ENCODE measurements at regions not wholly inside any gene's neighbourhood (a gene's known extent, or its start where the extent isn't known, plus 50 kb on each side); places are given as distances from the start of the nearest gene placed in this dataset.
"Not testable (repeated sequence)": the region's sequence is repeated elsewhere in the genome, so short reads cannot be mapped to it uniquely, and the experiment has no call there.

DNA sequence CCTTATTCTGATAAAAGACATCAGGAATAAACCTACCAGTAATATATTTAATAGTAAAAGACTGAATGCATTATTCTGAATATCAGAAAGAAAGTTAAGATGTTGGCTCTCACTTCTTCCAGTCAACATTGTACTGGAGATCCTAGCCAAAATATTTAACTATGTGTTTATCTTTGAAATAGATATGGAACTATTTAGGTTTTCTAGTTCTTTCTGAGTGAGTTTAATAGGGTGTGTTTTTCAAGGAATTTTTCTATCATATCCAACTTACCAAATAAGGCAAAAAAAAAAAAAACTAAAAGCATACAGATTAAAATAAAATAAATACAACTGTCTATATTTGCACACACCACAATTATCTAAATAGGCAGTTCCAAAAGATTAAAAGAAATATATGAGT is 478.9 kb upstream of the LMO3 start:
- DNase-seq, result no peak

DNA sequence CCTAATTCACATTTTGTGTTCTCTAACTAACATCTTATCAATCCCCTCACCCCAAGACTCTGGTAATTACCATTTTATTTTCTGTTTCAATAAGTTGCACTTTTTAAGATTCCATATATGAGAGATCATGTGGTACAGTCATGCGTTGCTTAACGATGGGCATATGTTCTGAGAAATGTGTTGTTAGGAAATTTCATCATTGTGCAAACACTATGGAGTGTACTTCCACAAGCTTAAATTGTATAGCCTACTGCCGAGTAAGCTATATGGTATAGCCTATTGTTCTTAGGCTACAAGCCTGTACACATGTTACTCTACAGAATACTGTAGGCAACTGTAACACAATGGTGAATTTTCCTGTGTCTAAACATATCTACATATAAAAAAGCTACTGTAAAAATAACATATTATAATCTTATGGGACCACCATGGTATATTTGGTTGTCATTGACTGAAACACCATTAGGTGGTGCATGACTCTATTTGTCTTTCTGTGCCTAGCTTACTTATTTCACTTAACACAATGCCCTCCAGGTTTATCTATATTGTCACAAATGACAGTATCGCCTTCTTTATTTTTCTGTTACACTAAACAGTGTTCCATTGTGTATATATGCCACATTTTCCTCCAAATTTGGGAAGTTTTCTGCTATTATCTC is 473.4 kb upstream of the LMO3 start:
- no peak for DNase-seq

DNA sequence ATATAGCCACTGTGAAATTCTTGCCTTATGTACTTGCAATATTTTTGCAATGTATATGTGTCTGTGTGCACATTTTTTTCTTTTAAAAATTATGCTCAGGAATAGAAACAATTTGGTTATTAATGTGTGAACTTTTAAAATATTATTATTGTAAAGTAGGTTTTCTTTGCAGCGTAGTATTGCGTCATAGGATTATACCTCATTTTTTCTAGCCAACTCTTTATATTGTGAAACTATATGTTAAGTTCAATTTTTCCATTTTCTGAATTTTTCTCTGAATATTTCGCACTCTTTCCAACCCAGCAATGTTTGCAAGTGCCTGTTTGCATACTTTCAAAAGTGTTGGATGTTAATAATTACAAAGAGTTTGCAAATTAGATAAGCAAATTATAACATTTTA is 471.6 kb upstream of the LMO3 start:
- no peak for DNase-seq

DNA sequence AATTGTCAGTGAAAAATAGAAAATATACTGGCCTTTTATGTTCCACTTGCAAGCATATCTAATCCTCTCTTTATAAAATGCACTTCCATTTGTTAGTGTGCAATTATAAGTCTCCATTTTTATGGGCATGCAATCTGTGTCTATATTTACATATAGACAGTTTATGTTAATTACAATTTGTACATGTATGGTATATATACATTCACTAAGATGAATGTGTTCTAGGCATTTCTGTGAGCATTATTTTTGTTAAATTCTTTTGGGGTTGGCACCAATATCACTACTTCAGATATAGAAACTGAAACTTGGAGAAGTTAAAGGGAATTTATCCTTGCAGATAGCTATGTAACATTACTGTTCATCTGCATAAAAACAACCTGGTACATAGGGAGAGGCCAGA is 470.8 kb upstream of the LMO3 start:
- DNase-seq, result no peak

DNA sequence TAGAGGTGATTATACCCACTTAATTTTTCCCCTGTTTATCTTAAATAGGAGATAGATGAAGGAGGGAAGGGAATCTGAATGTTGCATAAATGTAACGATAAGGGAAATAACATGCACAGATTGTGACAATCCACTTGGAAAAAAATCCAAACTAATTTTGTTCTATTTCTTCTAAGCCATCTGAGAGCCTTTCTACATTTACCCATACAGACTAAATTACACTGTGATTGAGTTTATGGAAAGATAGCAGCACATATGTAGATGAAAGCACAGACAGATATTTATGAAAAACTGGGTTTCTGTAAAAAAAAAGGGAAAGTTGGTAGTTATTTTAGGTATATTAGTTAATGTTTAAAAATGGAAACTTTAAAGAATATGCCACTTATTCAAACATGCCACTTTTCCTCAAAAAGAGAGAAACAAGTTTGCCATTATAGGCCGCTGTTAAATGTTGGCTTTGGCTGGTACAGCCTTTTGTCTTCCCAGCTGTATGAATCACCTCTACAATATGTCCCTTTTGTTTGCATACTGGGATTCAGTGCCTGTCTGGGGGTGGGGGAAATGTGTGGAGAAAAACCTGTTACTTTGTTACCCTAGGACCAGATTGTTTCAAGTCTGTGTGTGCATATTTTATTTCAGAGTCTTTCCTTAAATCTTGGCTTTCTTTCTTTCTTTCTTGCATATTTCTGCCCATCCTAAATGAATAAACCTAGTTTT is 470.2 kb upstream of the LMO3 start:
- no peak for DNase-seq

DNA sequence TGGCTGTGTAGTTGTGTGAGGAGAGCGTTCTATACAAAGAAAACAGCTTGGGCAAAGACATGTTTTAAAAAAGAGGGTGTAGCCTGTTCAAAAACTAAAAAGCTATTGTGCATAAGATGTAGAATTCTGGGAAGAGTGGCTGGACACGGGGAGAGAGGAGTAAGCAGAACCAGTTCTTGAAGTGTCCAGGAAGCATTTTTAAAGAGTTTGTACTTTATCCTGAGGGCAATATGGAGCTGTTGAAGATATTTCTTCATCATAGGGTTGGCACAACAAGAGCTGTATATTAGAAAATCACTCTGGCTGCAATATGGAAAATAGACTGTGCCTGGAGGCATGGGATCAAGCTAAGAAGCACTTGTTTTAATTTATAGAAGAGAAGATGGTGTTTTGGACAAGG is 458.9 kb upstream of the LMO3 start:
- no peak for DNase-seq

DNA sequence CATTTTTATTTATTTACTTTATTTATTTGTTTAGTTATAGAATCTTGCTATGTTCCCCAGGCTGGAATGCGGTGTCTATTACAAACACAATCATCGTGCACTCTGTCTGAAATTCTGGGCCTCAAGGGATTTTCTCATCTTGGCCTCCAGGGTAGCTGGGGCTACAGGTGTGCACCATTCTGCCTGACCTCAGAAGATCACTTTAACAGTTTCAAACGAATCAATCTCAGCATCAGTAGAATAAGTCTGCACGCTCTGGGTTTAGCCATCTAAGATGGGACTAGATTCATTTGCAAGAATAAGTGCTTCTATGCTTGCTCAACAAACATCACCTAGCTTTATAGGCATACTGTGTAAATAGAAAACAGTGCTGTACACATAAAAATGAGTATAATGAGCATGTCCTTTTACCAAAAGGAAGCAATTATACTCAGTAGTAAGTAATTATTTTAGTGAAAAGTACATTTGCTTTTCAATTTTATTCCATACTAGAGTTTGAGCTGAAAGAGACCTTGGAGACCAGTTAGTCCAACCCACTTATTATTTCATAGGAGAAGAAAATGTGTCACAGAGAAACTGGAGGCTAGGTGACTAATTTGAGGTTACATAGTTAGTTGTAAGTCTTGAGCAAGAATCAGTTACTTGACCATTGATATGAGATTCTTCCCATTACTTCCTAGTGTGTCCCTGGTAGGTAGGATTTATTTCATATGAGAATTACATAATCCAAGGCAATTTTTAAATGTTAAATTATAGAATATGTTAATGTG is 456.5 kb upstream of the LMO3 start:
- DNase-seq, result no peak

DNA sequence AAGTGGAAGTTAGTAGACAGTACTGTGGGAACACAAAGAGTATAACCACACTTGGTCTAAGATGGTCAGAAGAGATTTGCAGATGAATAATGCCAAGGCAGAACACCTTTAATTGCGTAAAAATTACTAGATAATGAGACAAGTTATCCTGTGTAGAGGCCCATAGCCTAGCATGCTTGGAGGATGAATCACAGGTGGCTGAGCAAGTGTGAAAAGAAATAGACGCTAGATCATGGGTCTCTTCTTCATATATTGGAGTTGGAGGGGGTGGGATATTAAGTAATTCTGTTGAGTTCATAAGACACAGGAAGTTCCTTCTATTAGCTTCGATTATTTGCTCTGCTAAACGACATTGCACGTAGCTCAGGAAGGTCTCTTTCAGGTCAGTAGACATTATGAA is 454.3 kb upstream of the LMO3 start:
- DNase-seq, result no peak

DNA sequence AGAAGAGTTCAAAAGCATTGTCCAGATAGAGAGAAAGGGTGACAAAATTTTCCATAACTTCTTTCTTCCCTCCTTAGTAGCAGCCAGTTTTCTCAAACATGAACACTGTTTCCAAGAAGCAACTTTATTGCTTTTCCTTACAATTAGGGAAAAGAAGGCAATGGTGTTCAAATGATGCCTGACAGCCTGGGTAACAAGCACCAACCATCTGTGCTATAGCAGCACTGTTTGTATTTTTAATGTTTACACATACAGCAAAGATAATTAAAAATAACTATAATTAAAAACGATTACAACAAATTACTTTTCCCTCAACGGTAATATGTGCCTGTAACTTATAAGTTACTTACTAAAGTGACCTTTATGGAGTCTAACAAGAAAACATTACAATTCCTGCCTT is 450.6 kb upstream of the LMO3 start:
- DNase-seq, result no peak

DNA sequence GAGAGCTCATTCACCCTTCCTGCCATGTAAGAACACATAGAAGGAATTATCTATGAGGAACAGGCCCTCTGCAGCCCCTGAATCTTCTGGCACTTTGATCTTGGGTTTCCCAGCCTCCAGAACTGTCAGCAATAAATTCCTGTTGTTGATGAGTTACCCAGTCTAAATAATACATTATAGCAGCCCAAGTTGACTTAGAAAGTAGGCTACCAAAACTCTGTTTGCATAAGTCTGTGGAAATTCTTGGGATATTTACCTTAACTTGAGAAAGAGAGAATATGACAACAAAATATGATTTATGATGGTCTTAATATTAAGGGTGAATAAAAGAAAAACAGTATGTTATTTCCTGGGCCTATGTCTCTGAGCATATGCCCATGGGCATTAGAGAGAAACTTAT is 433.0 kb upstream of the LMO3 start:
- no peak for DNase-seq

DNA sequence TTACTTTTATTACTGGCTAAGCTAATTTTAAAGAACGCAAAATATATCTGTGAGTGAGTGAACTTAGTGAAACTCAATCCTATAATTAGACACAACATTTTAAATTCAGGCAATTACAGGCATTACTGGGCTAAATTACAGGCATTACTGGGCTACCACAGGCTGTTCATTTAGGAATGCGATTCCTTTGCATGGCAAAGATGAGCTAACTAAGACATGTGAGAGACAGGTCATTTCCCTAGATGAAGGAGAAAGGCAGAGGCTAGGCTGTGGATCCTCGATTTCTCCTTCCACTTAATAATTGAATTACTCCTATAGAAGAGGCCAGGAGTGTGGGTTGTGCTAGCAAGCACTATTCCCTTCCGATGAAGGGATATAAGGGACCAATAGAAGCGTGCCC is 429.4 kb upstream of the LMO3 start:
- DNase-seq, result no peak

DNA sequence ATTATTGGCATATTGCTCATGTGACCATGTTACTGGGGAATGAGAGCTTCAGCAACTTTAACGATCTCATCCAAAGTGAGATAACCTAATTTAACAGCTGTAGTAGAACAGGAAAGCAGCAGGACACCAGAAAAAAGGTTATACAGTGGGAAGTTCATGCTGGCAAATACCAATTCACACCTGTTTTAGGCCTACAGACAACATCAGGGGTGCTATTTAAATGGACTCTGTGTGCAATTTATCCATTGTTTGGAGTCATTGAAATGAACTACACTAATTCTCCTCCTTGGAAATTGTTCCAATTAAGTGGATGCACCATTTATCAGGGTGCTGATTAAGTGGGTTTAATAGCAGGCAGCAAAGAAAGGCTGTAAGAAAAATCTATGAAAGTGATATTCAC is 424.4 kb upstream of the LMO3 start:
- DNase-seq, result no peak

DNA sequence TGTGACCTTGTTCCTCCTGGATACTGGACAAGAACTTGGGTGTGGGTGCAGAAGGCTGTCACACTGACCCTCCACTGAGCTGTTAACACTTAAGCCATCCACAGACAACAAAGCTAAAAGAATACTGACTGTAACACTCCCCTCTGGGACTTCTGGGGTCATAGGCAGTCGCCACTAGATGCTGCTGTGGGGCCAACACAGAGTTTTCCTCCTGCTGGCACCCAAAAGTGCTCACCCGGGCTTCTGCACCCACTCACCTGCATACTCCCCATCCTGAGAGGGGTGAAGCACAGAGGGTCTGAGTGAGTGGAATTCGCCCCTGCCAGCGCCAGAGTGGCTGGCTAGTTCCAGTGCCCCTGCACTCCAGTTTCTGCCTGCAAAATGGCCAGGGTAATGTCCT is 422.4 kb upstream of the LMO3 start:
- no peak for DNase-seq

DNA sequence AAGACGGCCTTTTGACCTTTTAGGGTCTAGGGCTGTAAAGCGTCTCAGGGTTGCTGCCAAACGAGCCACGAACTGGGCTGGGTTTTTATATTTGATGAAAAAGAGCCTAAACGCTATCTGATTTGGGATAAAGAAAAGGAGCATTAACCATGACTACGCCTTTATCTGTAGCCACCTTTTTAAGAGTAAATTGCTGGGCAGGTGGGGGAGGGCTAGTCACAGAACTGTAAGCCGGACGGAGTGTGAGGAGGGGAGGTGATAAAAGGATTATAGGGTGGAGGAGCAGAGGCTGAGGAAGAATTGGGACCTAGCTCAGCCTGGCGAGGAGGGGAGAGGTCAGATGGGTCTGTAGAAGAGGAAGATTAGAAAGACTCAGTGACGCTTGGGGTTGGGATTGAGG is 419.5 kb upstream of the LMO3 start:
- not testable (repeated sequence) for DNase-seq

DNA sequence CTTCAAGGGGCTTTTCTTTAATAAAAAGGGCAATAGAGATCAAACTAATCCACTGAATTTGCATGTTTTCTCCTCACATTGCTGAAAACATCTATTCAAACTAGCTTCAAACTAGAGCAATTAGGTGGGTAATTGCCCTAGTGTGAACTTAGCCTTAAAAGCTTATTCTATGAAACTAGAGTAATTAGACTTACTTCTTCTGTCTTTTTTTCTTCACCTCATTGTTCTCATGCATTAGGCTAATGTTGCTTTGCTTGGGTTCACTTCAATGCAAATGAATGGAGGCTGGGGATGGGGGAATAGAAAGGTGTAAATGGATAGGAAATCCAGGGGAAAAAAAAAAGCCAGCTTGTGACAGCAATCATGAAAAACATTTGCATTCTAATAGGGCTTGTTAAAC is 414.8 kb upstream of the LMO3 start:
- DNase-seq, result no peak

DNA sequence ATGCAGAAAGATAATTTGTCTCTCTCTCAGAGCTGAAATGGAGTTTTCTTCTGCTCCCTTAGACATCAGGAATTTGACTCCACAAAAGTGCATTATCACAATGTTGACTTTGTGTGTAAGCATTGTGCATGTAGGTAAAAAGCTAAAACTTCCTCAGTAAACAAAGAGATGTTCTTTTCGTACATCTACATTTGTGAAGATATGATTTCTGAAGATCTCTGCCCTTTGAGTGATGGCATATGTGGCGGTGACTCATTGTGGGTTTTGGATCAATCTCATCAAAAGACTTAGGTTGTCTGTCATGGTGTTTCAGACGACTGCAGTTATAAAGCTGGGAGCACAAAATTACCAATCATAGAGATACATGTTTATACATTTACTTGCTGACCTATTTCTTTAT is 411.4 kb upstream of the LMO3 start:
- DNase-seq, result no peak

DNA sequence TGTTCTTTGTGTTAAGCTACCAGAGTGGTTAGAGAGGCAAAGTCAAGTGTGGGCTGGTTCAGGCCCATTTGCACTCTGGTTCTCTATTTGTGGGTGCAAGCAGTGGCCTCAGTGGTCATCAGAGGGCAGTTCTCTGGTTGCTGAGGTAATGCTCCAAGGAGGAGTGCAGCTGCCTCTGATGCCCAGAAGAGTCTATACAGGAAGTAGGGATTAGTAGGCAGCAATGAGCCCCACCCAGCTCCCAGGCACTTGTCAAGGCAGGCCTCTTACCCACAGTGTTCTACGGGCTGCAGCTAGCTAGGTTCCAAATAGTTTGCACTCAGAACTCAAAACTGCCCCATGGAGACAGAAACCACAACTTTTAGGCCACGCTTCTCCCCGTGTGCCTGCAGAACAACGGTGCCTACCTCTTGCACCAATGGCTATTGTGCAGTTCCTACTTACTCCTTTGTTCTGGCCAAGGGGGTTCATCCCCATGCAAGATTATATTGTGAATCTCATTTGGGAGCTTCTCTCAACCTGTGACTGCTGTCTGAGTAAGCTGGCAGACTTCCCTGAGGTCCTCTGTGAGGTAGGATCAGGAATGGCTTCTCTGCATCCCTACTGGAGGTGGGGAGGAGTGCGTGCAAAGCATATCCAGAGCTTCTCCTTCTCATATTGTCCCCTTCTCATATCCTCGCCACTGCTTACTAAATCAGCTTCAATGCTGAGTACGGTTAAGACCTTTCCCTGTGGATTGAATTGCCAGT is 410.3 kb upstream of the LMO3 start:
- no peak for DNase-seq

DNA sequence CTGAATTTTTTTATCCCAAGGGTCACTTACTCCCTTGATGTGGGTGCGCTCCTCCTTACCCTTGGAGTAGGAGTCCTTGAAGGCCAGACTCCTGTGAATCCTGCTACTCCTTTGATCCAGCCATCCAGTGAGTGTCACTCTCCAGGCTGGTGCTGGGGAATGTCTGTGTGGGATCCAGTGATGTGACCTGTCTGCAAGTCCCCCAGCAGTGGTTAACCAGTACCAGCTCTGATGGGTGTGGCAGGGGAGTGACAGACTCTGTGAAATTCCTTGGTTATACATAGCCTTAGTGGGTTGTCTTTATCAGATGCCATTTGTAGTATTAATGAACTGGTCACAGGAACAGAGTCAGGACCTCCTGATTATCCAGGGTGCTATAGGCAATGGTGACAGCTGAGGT is 409.5 kb upstream of the LMO3 start:
- DNase-seq, result no peak

DNA sequence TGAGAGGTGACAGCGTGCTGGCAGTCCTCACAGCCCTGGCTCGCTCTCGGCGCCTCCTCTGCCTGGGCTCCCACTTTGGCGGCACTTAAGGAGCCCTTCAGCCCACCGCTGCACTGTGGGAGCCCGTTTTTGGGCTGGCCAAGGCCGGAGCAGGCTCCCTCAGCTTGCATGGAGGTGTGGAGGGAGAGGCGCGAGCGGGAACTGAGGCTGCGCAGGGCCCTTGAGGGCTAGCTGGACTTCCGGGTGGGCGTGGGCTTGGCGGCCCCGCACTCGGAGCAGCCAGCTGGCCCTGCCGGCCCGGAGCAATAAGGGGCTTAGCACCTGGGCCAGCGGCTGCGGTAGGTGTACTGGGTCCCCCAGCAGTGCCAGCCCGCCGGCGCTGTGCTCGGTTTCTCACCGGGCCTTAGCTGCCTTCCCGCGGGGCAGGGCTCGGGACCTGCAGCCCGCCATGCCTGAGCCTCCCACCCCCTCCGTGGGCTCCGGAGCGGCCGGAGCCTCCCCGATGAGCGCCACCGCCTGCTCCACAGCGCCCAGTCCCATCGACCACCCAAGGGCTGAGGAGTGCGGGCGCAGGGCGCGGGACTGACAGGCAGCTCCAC is 401.6 kb upstream of the LMO3 start:
- not testable (repeated sequence) for DNase-seq

DNA sequence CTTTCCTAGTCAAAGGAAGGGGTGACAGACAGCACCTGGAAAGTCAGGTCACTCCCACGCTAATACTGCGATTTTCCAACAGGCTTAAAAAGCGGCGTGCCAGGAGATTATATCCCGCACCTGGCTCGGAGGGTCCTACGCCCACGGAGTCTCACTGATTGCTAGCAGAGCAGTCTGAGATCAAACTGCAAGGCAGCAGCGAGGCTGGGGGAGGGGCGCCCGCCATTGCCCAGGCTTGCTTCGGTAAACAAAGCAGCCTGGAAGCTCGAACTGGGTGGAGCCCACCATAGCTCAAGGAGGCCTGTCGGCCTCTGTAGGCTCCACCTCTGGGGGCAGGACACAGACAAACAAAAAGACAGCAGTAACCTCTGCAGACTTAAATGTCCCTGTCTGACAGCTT is 392.6 kb upstream of the LMO3 start:
- not testable (repeated sequence) for DNase-seq

DNA sequence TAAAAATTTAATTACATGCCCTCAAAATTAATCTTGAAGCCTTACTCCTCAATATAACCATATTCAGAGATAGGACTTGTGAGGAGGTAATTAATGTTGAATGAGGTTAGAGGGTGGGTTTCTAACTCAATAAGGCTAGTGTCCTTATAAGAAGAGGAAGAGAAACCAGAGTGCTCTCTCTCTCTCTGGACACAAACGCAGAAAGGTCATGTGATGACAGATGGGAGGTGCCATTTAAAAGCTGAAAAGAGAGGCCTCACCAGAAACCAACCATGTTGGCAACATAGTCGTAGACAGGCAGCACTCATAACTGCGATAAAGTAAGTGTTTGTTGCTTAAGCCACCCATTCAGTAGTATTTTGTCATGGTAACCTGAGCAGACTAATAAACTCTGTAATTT is 378.5 kb upstream of the LMO3 start:
- DNase-seq, result no peak

DNA sequence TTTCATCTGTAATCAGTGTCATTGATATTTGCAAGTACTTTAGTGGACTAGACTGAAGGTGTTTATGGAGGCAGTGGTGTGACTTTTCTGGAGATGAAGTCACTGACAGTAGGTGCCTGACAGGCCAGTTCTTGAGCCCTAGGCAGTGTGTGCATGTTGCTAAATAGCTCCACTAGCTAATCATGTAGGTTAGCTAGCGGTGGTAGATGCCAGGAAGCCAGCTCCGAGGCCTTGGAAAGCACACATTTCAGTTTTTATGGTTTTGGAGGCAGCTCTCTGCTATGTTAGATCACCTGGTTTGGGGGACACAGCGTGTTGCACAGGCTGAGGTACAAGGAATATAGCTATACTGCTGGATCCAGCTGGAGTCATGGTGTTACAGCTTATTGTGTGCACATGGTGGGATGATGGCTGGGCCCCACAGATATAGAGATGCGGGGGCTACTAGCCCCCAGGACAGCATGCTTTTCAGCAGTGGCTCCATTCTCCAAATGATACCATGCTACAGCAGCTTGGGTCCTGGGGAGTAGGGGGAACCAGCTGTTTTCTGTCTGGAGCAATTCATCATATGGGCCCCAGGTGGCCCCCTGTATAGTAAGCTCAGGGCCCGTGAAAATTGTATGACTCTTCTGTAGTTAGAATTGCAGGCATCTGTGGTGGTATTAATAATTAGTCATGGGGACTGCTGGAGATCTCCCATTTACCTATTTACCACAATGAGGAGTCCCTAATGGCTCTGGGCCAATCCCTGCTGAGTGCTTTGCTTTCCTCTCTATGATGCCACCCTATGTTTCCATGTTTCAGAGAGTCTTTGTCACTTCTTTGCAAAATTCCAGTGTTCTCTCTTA is 367.2 kb upstream of the LMO3 start:
- no peak for DNase-seq
